Prostate gland (tissue), 2 donors: ENCODE measurements at regions not wholly inside any gene's neighbourhood (a gene's known extent, or its start where the extent isn't known, plus 50 kb on each side); places are given as distances from the start of the nearest gene placed in this dataset.

Experiments
- POLR2A ChIP-seq: fragments of 450-650 bp; IDR thresholded peaks from one replicate; pipeline ENCODE4 v1.6.1; 2016; ENCODE audit warnings: antibody characterized with exemption, mild to moderate bottlenecking
- POLR2AphosphoS5 ChIP-seq: sonication (generic); formaldehyde crosslinking; IDR thresholded peaks from one replicate; pipeline ENCODE4 v1.6.1; 2017; ENCODE audit warnings: antibody characterized with exemption
- TF ChIP-seq, protein P1 (sequence below), 4 experiments: fragments of 200-600 bp in 2 of 4; fragments of 450-650 bp in 2 of 4; sonication (generic) in 2 of 4; IDR thresholded peaks; 1 replicate in 3 of 4; 2 replicates in 1 of 4; pipeline ENCODE4 v1.5.1; 2016 to 2019; ENCODE audit warnings: antibody characterized with exemption in 4 of 4, mild to moderate bottlenecking in 2 of 4, moderate library complexity in 2 of 4

DNA sequence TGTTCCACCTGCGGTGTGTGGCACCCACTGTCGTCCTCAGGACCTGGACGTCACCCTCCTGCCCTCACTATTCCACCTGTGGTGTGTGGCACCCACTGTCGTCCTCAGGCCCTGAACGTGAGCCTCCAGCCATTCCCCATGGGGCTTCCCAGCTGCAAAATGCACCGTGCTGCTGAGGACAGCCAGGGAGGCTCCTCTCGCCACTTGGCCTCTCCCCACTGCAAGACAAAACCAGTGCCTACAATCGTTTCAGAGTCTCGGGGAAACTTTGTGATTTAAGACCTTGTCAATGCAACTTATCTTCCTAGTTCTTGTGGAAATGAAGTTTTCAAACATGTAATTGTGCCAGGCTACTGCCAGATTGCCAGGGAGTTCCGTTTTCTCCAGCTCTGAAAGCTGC is 319.3 kb upstream of the SALL3 start:
- no peak for TF ChIP-seq POLR2A
- TF ChIP-seq, protein P1, sequence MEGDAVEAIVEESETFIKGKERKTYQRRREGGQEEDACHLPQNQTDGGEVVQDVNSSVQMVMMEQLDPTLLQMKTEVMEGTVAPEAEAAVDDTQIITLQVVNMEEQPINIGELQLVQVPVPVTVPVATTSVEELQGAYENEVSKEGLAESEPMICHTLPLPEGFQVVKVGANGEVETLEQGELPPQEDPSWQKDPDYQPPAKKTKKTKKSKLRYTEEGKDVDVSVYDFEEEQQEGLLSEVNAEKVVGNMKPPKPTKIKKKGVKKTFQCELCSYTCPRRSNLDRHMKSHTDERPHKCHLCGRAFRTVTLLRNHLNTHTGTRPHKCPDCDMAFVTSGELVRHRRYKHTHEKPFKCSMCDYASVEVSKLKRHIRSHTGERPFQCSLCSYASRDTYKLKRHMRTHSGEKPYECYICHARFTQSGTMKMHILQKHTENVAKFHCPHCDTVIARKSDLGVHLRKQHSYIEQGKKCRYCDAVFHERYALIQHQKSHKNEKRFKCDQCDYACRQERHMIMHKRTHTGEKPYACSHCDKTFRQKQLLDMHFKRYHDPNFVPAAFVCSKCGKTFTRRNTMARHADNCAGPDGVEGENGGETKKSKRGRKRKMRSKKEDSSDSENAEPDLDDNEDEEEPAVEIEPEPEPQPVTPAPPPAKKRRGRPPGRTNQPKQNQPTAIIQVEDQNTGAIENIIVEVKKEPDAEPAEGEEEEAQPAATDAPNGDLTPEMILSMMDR (IDR thresholded peaks at IDR 0.05), result no peak
- TF ChIP-seq POLR2AphosphoS5, result no peak
